Mesenchymal stem cell (in vitro differentiated cells and primary cell): ENCODE measurements at regions not wholly inside any gene's neighbourhood (a gene's known extent, or its start where the extent isn't known, plus 50 kb on each side); places are given as distances from the start of the nearest gene placed in this dataset.

ENCODE experiments used
- DNase-seq: peaks from one replicate; pipeline ENCODE4 v3.0.0-alpha.2; 2013
- H2AFZ ChIP-seq: one replicate; pipeline ENCODE4 v1.6.1; 2013; ENCODE audit warnings: low read depth, mild to moderate bottlenecking, control low read depth, inconsistent platforms, low read length, moderate library complexity
- H2AK5ac ChIP-seq: 2 replicates; pipeline ENCODE4 v1.6.1; 2013; ENCODE audit warnings: low read length, moderate library complexity, mild to moderate bottlenecking, inconsistent platforms; ENCODE audit not compliant: severe bottlenecking
- H2BK120ac ChIP-seq: one replicate; pipeline ENCODE4 v1.6.1; 2013; ENCODE audit warnings: low read depth, mild to moderate bottlenecking, inconsistent platforms, low read length, moderate library complexity
- H2BK12ac ChIP-seq, 2 experiments: one replicate each; pipeline ENCODE4 v1.6.1; 2013; ENCODE audit warnings: inconsistent platforms in 2 of 2, low read length in 2 of 2, mild to moderate bottlenecking in 2 of 2, moderate library complexity in 2 of 2, control low read depth in 1 of 2
- H2BK15ac ChIP-seq: one replicate; pipeline ENCODE4 v1.6.1; 2013; ENCODE audit warnings: mild to moderate bottlenecking, low read depth, inconsistent platforms; ENCODE audit not compliant: poor library complexity, severe bottlenecking
- H2BK5ac ChIP-seq: 2 replicates; pipeline ENCODE4 v1.6.1; 2013; ENCODE audit warnings: low read depth, mild to moderate bottlenecking, low read length, control low read depth, inconsistent platforms; ENCODE audit not compliant: poor library complexity, severe bottlenecking
- H3K14ac ChIP-seq, 2 experiments: one replicate each; pipeline ENCODE4 v1.6.1; 2013; ENCODE audit warnings: inconsistent platforms in 2 of 2, low read length in 2 of 2, control low read depth in 1 of 2, mild to moderate bottlenecking in 1 of 2, moderate library complexity in 1 of 2
- H3K18ac ChIP-seq, 2 experiments: one replicate each; pipeline ENCODE4 v1.6.1; 2013; ENCODE audit warnings: inconsistent platforms in 2 of 2, low read length in 2 of 2, control low read depth in 1 of 2, low read depth in 1 of 2, mild to moderate bottlenecking in 1 of 2
- H3K23ac ChIP-seq, 2 experiments: one replicate each; pipeline ENCODE4 v1.6.1; 2013; ENCODE audit warnings: inconsistent platforms in 2 of 2, low read length in 2 of 2, mild to moderate bottlenecking in 2 of 2, moderate library complexity in 2 of 2, control low read depth in 1 of 2
- H3K27ac ChIP-seq: 2 replicates; pipeline ENCODE4 v1.5.1; 2013; ENCODE audit warnings: mild to moderate bottlenecking, moderate library complexity, low read length, control low read depth, inconsistent platforms; ENCODE audit not compliant: poor library complexity, severe bottlenecking
- H3K27me3 ChIP-seq, 2 experiments: 2 replicates each; pipeline versions ENCODE4 v1.6.1 to v1.7.0; 2013; ENCODE audit warnings: low read length in 2 of 2, mild to moderate bottlenecking in 2 of 2, moderate library complexity in 2 of 2, control low read depth in 1 of 2, inconsistent platforms in 1 of 2; ENCODE audit not compliant: control insufficient read depth in 1 of 2, insufficient read depth in 1 of 2
- H3K36me3 ChIP-seq, 2 experiments: 2 replicates each; pipeline versions ENCODE4 v1.6.1 to v1.7.0; 2013; ENCODE audit warnings: low read length in 2 of 2, control low read depth in 1 of 2, inconsistent platforms in 1 of 2, low read depth in 1 of 2, mild to moderate bottlenecking in 1 of 2; ENCODE audit not compliant: insufficient read depth in 2 of 2, control insufficient read depth in 1 of 2
- H3K4ac ChIP-seq, 2 experiments: one replicate each; pipeline ENCODE4 v1.6.1; 2013; ENCODE audit warnings: inconsistent platforms in 2 of 2, low read length in 2 of 2, mild to moderate bottlenecking in 2 of 2, moderate library complexity in 2 of 2, control low read depth in 1 of 2, low read depth in 1 of 2
- H3K4me1 ChIP-seq: 2 replicates; pipeline ENCODE4 v1.6.1; 2013; ENCODE audit warnings: low read depth, low read length, control low read depth; ENCODE audit not compliant: control insufficient read depth, insufficient read depth
- H3K4me2 ChIP-seq: 2 replicates; pipeline ENCODE4 v1.6.1; 2013; ENCODE audit warnings: low read length, mild to moderate bottlenecking, inconsistent platforms; ENCODE audit not compliant: poor library complexity, severe bottlenecking
- H3K4me3 ChIP-seq, 2 experiments: 2 replicates each; pipeline versions ENCODE4 v1.5.1 to v1.7.0; 2013; ENCODE audit warnings: low read length in 2 of 2, mild to moderate bottlenecking in 2 of 2, control low read depth in 1 of 2, low read depth in 1 of 2; ENCODE audit not compliant: insufficient read depth in 1 of 2
- H3K79me1 ChIP-seq: replicated peaks from 2 replicates; pipeline ENCODE4 v1.6.1; 2013; ENCODE audit warnings: mild to moderate bottlenecking, control low read depth, low read length, inconsistent platforms; ENCODE audit not compliant: poor library complexity, severe bottlenecking
- H3K9ac ChIP-seq: 2 replicates; pipeline ENCODE4 v1.7.0; 2013; ENCODE audit warnings: mild to moderate bottlenecking, low read length, moderate library complexity
- H3K9me3 ChIP-seq: 2 replicates; pipeline ENCODE4 v1.7.0; 2013; ENCODE audit warnings: mild to moderate bottlenecking, low read length; ENCODE audit not compliant: control insufficient read depth
- H4K8ac ChIP-seq: one replicate; pipeline ENCODE4 v1.6.1; 2013; ENCODE audit warnings: inconsistent platforms, mild to moderate bottlenecking, low read length, moderate library complexity
- H4K91ac ChIP-seq: one replicate; pipeline ENCODE4 v1.6.1; 2013; ENCODE audit warnings: mild to moderate bottlenecking, low read length, inconsistent platforms
- WGBS: methylation state at CpG from one replicate; pipeline ENCODE4 v1.1.7; 2013; ENCODE audit warnings: mixed read lengths; 5-methylcytosine and 5-hydroxymethylcytosine counted together

GRCh38 chrX:146154191-146154590 is 336.6 kb downstream of the SLITRK2 start:
- Histone ChIP-seq H3K4me1 (no peaks in the 10 kb centered on the region), H3K27ac (no peak overlapping the region), H3K27me3 (no peaks in the 10 kb centered on the region), H4K8ac (no peak overlapping the region), H2AFZ (no peak overlapping the region), H2BK12ac (no peak overlapping the region), H3K23ac (no peak overlapping the region), H3K79me1 (no peaks in the 10 kb centered on the region), H2BK120ac (no peak overlapping the region), H3K4me2 (no peak overlapping the region), H3K9me3 (no peaks in the 10 kb centered on the region), H2BK5ac (no peak overlapping the region), H2BK15ac (no peak overlapping the region), H3K18ac (no peak overlapping the region), H4K91ac (no peak overlapping the region), H2AK5ac (no peak overlapping the region), H3K9ac (no peak overlapping the region), H3K4ac (no peak overlapping the region), H3K14ac (no peak overlapping the region), H3K36me3 (no peaks in the 10 kb centered on the region), H3K4me3 (no peak overlapping the region)
- 91% methylated on average over 4 of the region's 4 CpGs for WGBS
- DNase-seq = no peak

GRCh38 chrX:146160443-146161203 is 343.0 kb downstream of the SLITRK2 start:
- Histone ChIP-seq H3K36me3 (no peaks in the 10 kb centered on the region), H3K4me3 (no peak overlapping the region), H3K4me1 (no peaks in the 10 kb centered on the region), H3K9ac (no peak overlapping the region), H2BK120ac (no peak overlapping the region), H3K9me3 (no peaks in the 10 kb centered on the region), H3K4ac (no peak overlapping the region), H3K27me3 (no peaks in the 10 kb centered on the region), H3K14ac (no peak overlapping the region), H4K8ac (no peak overlapping the region), H4K91ac (no peak overlapping the region), H2AK5ac (no peak overlapping the region), H3K79me1 (no peaks in the 10 kb centered on the region), H2AFZ (no peak overlapping the region), H3K4me2 (no peak overlapping the region), H3K23ac (no peak overlapping the region), H2BK15ac (no peak overlapping the region), H3K18ac (no peak overlapping the region), H2BK12ac (no peak overlapping the region), H2BK5ac (no peak overlapping the region), H3K27ac (no peak overlapping the region)
- DNase-seq = no peak

GRCh38 chrX:146173742-146174141 is 356.1 kb downstream of the SLITRK2 start:
- H3K79me1 ChIP-seq = no peaks in the 10 kb centered on the region
- no peak overlapping the region for H3K4me2 ChIP-seq
- H2BK12ac ChIP-seq = no peak overlapping the region
- H2BK5ac ChIP-seq = no peak overlapping the region
- no peak overlapping the region for H3K4me3 ChIP-seq
- WGBS = 76% methylated on average over 3 of the region's 4 CpGs
- H3K18ac ChIP-seq = no peak overlapping the region
- no peak overlapping the region for H3K4ac ChIP-seq
- no peak for DNase-seq
- H2AFZ ChIP-seq = no peak overlapping the region
- no peak overlapping the region for H2BK120ac ChIP-seq
- H3K27me3 ChIP-seq = no peaks in the 10 kb centered on the region
- H3K9ac ChIP-seq = no peak overlapping the region
- H4K8ac ChIP-seq = no peak overlapping the region
- no peak overlapping the region for H3K14ac ChIP-seq
- no peak overlapping the region for H3K27ac ChIP-seq
- no peaks in the 10 kb centered on the region for H3K36me3 ChIP-seq
- no peaks in the 10 kb centered on the region for H3K4me1 ChIP-seq
- no peak overlapping the region for H4K91ac ChIP-seq
- H2BK15ac ChIP-seq = no peak overlapping the region
- H2AK5ac ChIP-seq = no peak overlapping the region
- no peak overlapping the region for H3K23ac ChIP-seq
- peaks cover 6% of the 10 kb centered on the region for H3K9me3 ChIP-seq

- Histone ChIP-seq H2AK5ac (no peak overlapping the region), H3K4me2 (no peak overlapping the region), H2BK15ac (no peak overlapping the region), H3K9ac (no peak overlapping the region), H3K4me3 (no peak overlapping the region), H4K8ac (no peak overlapping the region), H3K14ac (no peak overlapping the region), H4K91ac (no peak overlapping the region), H2BK5ac (no peak overlapping the region), H3K27me3 (no peaks in the 10 kb centered on the region), H2BK12ac (no peak overlapping the region), H3K18ac (no peak overlapping the region), H2AFZ (no peak overlapping the region), H2BK120ac (no peak overlapping the region), H3K4me1 (no peaks in the 10 kb centered on the region), H3K9me3 (peaks cover 6% of the 10 kb centered on the region), H3K27ac (no peak overlapping the region), H3K23ac (no peak overlapping the region), H3K36me3 (no peaks in the 10 kb centered on the region), H3K79me1 (no peaks in the 10 kb centered on the region), H3K4ac (no peak overlapping the region)
- 90% methylated on average over 2 of the region's 4 CpGs for WGBS
- no peak for DNase-seq
Observed at GRCh38 chrX:146181858-146182257, 364.2 kb downstream of the SLITRK2 start.
